HCT116 (cell line): ENCODE measurements at regions not wholly inside any gene's neighbourhood (a gene's known extent, or its start where the extent isn't known, plus 50 kb on each side); places are given as distances from the start of the nearest gene placed in this dataset.

Experiments used
- ATAC-seq: fragments of 200-7000 bp; cut with Tn5 transposase; 2 replicates; pipeline ENCODE4 v1.9.1; 2020; ENCODE audit warnings: mild to moderate bottlenecking, moderate library complexity
- BruUV-seq: library from RNA; stranded (reverse); fragments of 400-500 nt; replicated peaks from 2 replicates; lab custom pipeline; 2021; lab: Mats Ljungman, UMichigan
- CTCF ChIA-PET: fragments of 300-600 bp; sonication (Branson Sonifier 250); formaldehyde crosslinking; loops from one replicate; lab custom pipeline; 2021; ENCODE audit warnings: antibody characterized with exemption; lab: Charles Lee
- POLR2A ChIA-PET: fragments of 300-600, 350-600 bp; sonication (Branson Sonifier 250); formaldehyde crosslinking; loops from one replicate; lab custom pipeline; 2021; ENCODE audit warnings: antibody characterized with exemption; lab: Charles Lee
- RAD21 ChIA-PET, 2 experiments: fragments of 300-600 bp; sonication (Branson Sonifier 250); formaldehyde crosslinking; loops; one replicate each; lab custom pipeline; 2023; ENCODE audit warnings: low total read pairs in 2 of 2; ENCODE audit not compliant: uncharacterized antibody in 2 of 2, unreplicated experiment in 2 of 2, low non-redundant PET in 1 of 2; lab: Charles Lee
- DNase-seq: peaks from one replicate; pipeline ENCODE4 v3.0.0-alpha.2; 2010; ENCODE audit warnings: low read depth, low spot score
- H2AFZ ChIP-seq: fragments of 200-600 bp; shearing (Covaris generic), sonication (generic); 2 replicates; pipeline ENCODE4 v1.6.1; 2017; ENCODE audit warnings: low read depth, mixed run types, mixed read lengths, antibody characterized with exemption, low read length; ENCODE audit not compliant: poor library complexity, severe bottlenecking
- H3K27ac ChIP-seq: 2 replicates; pipeline ENCODE4 v1.5.1; 2012; ENCODE audit warnings: low read depth, low read length
- H3K27me3 ChIP-seq: fragments of 200-600 bp; sonication (generic); 2 replicates; pipeline ENCODE4 v1.6.1; 2016; ENCODE audit warnings: mixed run types, low read length, mixed read lengths; ENCODE audit not compliant: insufficient read depth
- H3K36me3 ChIP-seq, 2 experiments: fragments of 200-500 bp in 1 of 2; fragments of 200-600 bp in 1 of 2; sonication (Bioruptor generic) in 1 of 2; sonication (generic) in 1 of 2; 2 replicates each; pipeline versions ENCODE4 v1.5.1 to v1.6.1; 2014 to 2016; ENCODE audit warnings: low read length in 2 of 2, inconsistent platforms in 1 of 2, mixed read lengths in 1 of 2, mixed run types in 1 of 2; ENCODE audit not compliant: insufficient read depth in 2 of 2, control insufficient read depth in 1 of 2
- H3K4me1 ChIP-seq, 2 experiments: fragments of 200-600 bp in 1 of 2; sonication (generic) in 1 of 2; 2 replicates each; pipeline versions ENCODE4 v1.5.1 to v1.6.1; 2012 to 2017; ENCODE audit warnings: low read length in 2 of 2, inconsistent platforms in 1 of 2, mild to moderate bottlenecking in 1 of 2, mixed read lengths in 1 of 2, mixed run types in 1 of 2, moderate library complexity in 1 of 2; ENCODE audit not compliant: insufficient read depth in 2 of 2, control insufficient read depth in 1 of 2
- H3K4me2 ChIP-seq: fragments of 200-600 bp; sonication (generic); 2 replicates; pipeline ENCODE4 v1.6.1; 2017; ENCODE audit warnings: mixed run types, low read length, mixed read lengths
- H3K4me3 ChIP-seq, 2 experiments: fragments of 200-600 bp in 1 of 2; sonication (generic) in 1 of 2; replicated peaks in 1 of 2; 2 replicates each; pipeline ENCODE4 v1.5.1; 2011 to 2016; ENCODE audit warnings: low read length in 2 of 2, control low read depth in 1 of 2, low read depth in 1 of 2, mild to moderate bottlenecking in 1 of 2, mixed read lengths in 1 of 2, mixed run types in 1 of 2
- H3K79me2 ChIP-seq: fragments of 200-600 bp; sonication (generic); 2 replicates; pipeline ENCODE4 v1.6.1; 2017; ENCODE audit warnings: mild to moderate bottlenecking, mixed run types, low read length, moderate library complexity, mixed read lengths; ENCODE audit not compliant: insufficient read depth
- H3K9ac ChIP-seq: fragments of 200-600 bp; sonication (generic); 2 replicates; pipeline ENCODE4 v1.6.1; 2016; ENCODE audit warnings: low read length, mixed read lengths
- H3K9me2 ChIP-seq: fragments of 200-600 bp; sonication (generic), shearing (Covaris generic); 2 replicates; pipeline ENCODE4 v1.6.1; 2017; ENCODE audit warnings: mixed run types, mild to moderate bottlenecking, moderate library complexity; ENCODE audit not compliant: insufficient read depth
- H3K9me3 ChIP-seq, 2 experiments: fragments of 200-500 bp in 1 of 2; fragments of 200-600 bp in 1 of 2; sonication (Bioruptor generic) in 1 of 2; sonication (generic) in 1 of 2; 2 replicates each; pipeline ENCODE4 v1.6.1; 2014 to 2017; ENCODE audit warnings: low read length in 2 of 2, mixed read lengths in 2 of 2, inconsistent platforms in 1 of 2, low read depth in 1 of 2, mild to moderate bottlenecking in 1 of 2, mixed run types in 1 of 2, moderate library complexity in 1 of 2; ENCODE audit not compliant: control insufficient read depth in 1 of 2, insufficient read depth in 1 of 2
- H4K20me1 ChIP-seq: fragments of 200-600 bp; sonication (generic), shearing (Covaris generic); 2 replicates; pipeline ENCODE4 v1.6.1; 2017; ENCODE audit warnings: mixed run types, mild to moderate bottlenecking, moderate library complexity; ENCODE audit not compliant: insufficient read depth
- ATF3 ChIP-seq: IDR thresholded peaks from 2 replicates; pipeline ENCODE4 v1.6.1; 2012
- CBX3 ChIP-seq: IDR thresholded peaks from 2 replicates; pipeline ENCODE4 v1.6.1; 2012; ENCODE audit warnings: low read depth
- CEBPB ChIP-seq: IDR thresholded peaks from 2 replicates; pipeline ENCODE4 v1.6.1; 2012; ENCODE audit warnings: low read depth
- EGR1 ChIP-seq: IDR thresholded peaks from 2 replicates; pipeline ENCODE4 v1.6.1; 2012; ENCODE audit warnings: low read depth
- ELF1 ChIP-seq: IDR thresholded peaks from 2 replicates; pipeline ENCODE4 v1.6.1; 2012; ENCODE audit warnings: low read depth, borderline replicate concordance
- EZH2 ChIP-seq: fragments of 200-600 bp; sonication (generic); IDR thresholded peaks from 2 replicates; pipeline ENCODE4 v1.6.1; 2017; ENCODE audit warnings: antibody characterized with exemption, mixed run types
- EZH2phosphoT487 ChIP-seq: fragments of 200-600 bp; IDR thresholded peaks from 2 replicates; pipeline ENCODE4 v1.6.1; 2018; ENCODE audit warnings: antibody characterized with exemption, borderline replicate concordance
- FOSL1 ChIP-seq: IDR thresholded peaks from 2 replicates; pipeline ENCODE4 v1.6.1; 2012; ENCODE audit warnings: low read depth
- JUND ChIP-seq: IDR thresholded peaks from 2 replicates; pipeline ENCODE4 v1.6.1; 2012
- MAX ChIP-seq: IDR thresholded peaks from 2 replicates; pipeline ENCODE4 v1.6.1; 2012
- POLR2A ChIP-seq: IDR thresholded peaks from 2 replicates; pipeline ENCODE4 v1.7.0; 2011; ENCODE audit warnings: borderline replicate concordance; ENCODE audit not compliant: insufficient read depth, insufficient read length; ENCODE audit errors: extremely low read depth
- POLR2AphosphoS5 ChIP-seq: IDR thresholded peaks from 2 replicates; pipeline ENCODE4 v1.6.1; 2011; ENCODE audit warnings: mild to moderate bottlenecking, low read depth, low read length, moderate library complexity
- RAD21 ChIP-seq: IDR thresholded peaks from 2 replicates; pipeline ENCODE4 v1.6.1; 2012; ENCODE audit warnings: low read depth, mild to moderate bottlenecking
- REST ChIP-seq: IDR thresholded peaks from 2 replicates; pipeline ENCODE4 v1.6.1; 2012; ENCODE audit warnings: low read depth
- SIN3A ChIP-seq: IDR thresholded peaks from 2 replicates; pipeline ENCODE4 v1.6.1; 2012; ENCODE audit warnings: low read depth
- SP1 ChIP-seq: IDR thresholded peaks from 2 replicates; pipeline ENCODE4 v1.6.1; 2012; ENCODE audit warnings: low read depth
- SRF ChIP-seq: IDR thresholded peaks from 2 replicates; pipeline ENCODE4 v1.6.1; 2012; ENCODE audit warnings: low read depth
- YY1 ChIP-seq: IDR thresholded peaks from 2 replicates; pipeline ENCODE4 v1.6.1; 2011; ENCODE audit warnings: low read length, low read depth, moderate library complexity, mild to moderate bottlenecking; ENCODE audit not compliant: insufficient replicate concordance; ENCODE audit errors: extremely low read depth
- ZBTB33 ChIP-seq: IDR thresholded peaks from 2 replicates; pipeline ENCODE4 v1.6.1; 2011; ENCODE audit warnings: mild to moderate bottlenecking, low read length, moderate library complexity; ENCODE audit not compliant: insufficient replicate concordance; ENCODE audit errors: extremely low read depth
- ZFX ChIP-seq: fragments of 450-650 bp; IDR thresholded peaks from 2 replicates; pipeline ENCODE4 v1.6.1; 2017
- ZNF274 ChIP-seq: fragments of 200-500 bp; sonication (Bioruptor generic); IDR thresholded peaks from 2 replicates; pipeline ENCODE4 v1.6.1; 2014; ENCODE audit warnings: mild to moderate bottlenecking, low read depth, low read length, inconsistent platforms
- intact Hi-C: fragments of 100-400 bp; cut with micrococcal nuclease; formaldehyde crosslinking; loops from 2 replicates; pipeline ENCODE4 v1.10.0; 2022

- Histone ChIP-seq H3K9ac (no peak overlapping the region), H3K79me2 (no peaks in the 10 kb centered on the region), H3K4me1 (peaks cover 4 to 28% of the 10 kb centered on the region in 2 experiments; a peak in 3 of 4 replicates), H3K9me2 (no peaks in the 10 kb centered on the region), H3K27me3 (peaks cover 53% of the 10 kb centered on the region), H3K4me3 (peak overlapping the region in 1 of 2 experiments; percentile 13; a peak in 1 of 4 replicates), H3K4me2 (peak overlapping the region; percentile 65), H2AFZ (no peak overlapping the region), H3K36me3 (no peaks in the 10 kb centered on the region), H3K27ac (no peak overlapping the region), H4K20me1 (no peaks in the 10 kb centered on the region), H3K9me3 (no peaks in the 10 kb centered on the region)
- DNase-seq (peak; percentile 71), ATAC-seq (peak; percentile 94)
- ChIA-PET CTCF (no interaction called here), POLR2A (no interaction called here), RAD21 (no interaction called here)
- no TSS peak for BruUV-seq
- intact Hi-C loops: no loop called here
- TF ChIP-seq JUND (peak; percentile 87), SRF (peak; percentile 40; the same call in 1 of the 2 replicates), ELF1 (no peak), CEBPB (no peak), EZH2 (no peak), ZBTB33 (no peak), YY1 (no peak), SIN3A (no peak), ATF3 (no peak; the same call in 1 of the 2 replicates), CBX3 (peak; percentile 82; the same call in 1 of the 2 replicates), ZNF274 (no peak), FOSL1 (peak; percentile 87), SP1 (peak; percentile 88), REST (no peak), ZFX (no peak), POLR2AphosphoS5 (peak; percentile 24; the same call in 1 of the 2 replicates), EGR1 (no peak), POLR2A (no peak), EZH2phosphoT487 (no peak), MAX (0 out of 2 replicates have a peak, but pooled peaks have one; percentile 41), RAD21 (peak; percentile 17)
Observed at GRCh38 chr10:62732841-62733653, 71.5 kb upstream of the ADO start.
